AG04450 (cell line): ENCODE measurements at regions not wholly inside any gene's neighbourhood (a gene's known extent, or its start where the extent isn't known, plus 50 kb on each side); places are given as distances from the start of the nearest gene placed in this dataset.
A peak's percentile ranks its signal among the peaks of the same experiment; 100 is the strongest.

Experiments used
- CTCF ChIA-PET: fragments of 300-600, 350-600 bp; formaldehyde crosslinking; extraction: SDS; loops from one replicate; lab custom pipeline; 2022; ENCODE audit warnings: antibody characterized with exemption, inconsistent platforms; lab: Charles Lee
- POLR2A ChIA-PET: fragments of 350-600 bp; formaldehyde crosslinking; extraction: SDS; loops from one replicate; lab custom pipeline; 2021; ENCODE audit warnings: antibody characterized with exemption, inconsistent platforms; lab: Yijun Ruan, JAX
- DNase-seq: peaks from one replicate; pipeline ENCODE4 v3.0.0-alpha.2; 2011; ENCODE audit warnings: low read depth, low spot score
- H3K27ac ChIP-seq: one replicate; pipeline ENCODE4 v1.5.1; 2012; ENCODE audit warnings: low read depth, low read length, control low read depth
- H3K27me3 ChIP-seq: one replicate; pipeline ENCODE4 v1.6.0; 2012; ENCODE audit warnings: low read length; ENCODE audit not compliant: control insufficient read depth, insufficient read depth
- H3K4me3 ChIP-seq: 2 replicates; pipeline ENCODE4 v1.5.1; 2011; ENCODE audit warnings: mild to moderate bottlenecking, low read depth, low read length, control low read depth
- H3K9me3 ChIP-seq: 2 replicates; pipeline ENCODE4 v1.5.1; 2012; ENCODE audit warnings: low read length; ENCODE audit not compliant: control insufficient read depth, insufficient read depth
- CTCF ChIP-seq: IDR thresholded peaks from 2 replicates; pipeline ENCODE4 v1.5.1; 2011; ENCODE audit warnings: low read depth, low read length, control low read depth, inconsistent platforms

GRCh38 chr15:38028869-38029268 lies 94.4 kb downstream of the TMCO5A start:
- no peak overlapping the region for H3K4me3 ChIP-seq
- H3K27ac ChIP-seq, result no peak overlapping the region
- H3K27me3 ChIP-seq, result no peaks in the 10 kb centered on the region
- ChIA-PET CTCF (no interaction called here), POLR2A (no interaction called here)
- no peaks in the 10 kb centered on the region for H3K9me3 ChIP-seq
- no peak for DNase-seq
- TF ChIP-seq CTCF, result peak; percentile 39

GRCh38 chr15:38029736-38030135 lies 95.3 kb downstream of the TMCO5A start:
- Histone ChIP-seq H3K4me3 (no peak overlapping the region), H3K27me3 (no peaks in the 10 kb centered on the region), H3K9me3 (no peaks in the 10 kb centered on the region), H3K27ac (no peak overlapping the region)
- peak; percentile 45 for DNase-seq
- POLR2A ChIA-PET, result interaction anchor here (0.5 kb wide), 1 partner anchor 222 kb away, joined by 5 read pairs; no protein-coding TSS in a partner anchor
- TF ChIP-seq CTCF, result no peak
- CTCF ChIA-PET, result no interaction called here

- no peak for DNase-seq
- no peak for TF ChIP-seq CTCF
- Histone ChIP-seq H3K9me3 (no peaks in the 10 kb centered on the region), H3K27me3 (no peaks in the 10 kb centered on the region), H3K27ac (no peak overlapping the region), H3K4me3 (no peak overlapping the region)
- POLR2A ChIA-PET, result no interaction called here
- CTCF ChIA-PET, result no interaction called here
These were observed 96.2 kb downstream of the TMCO5A start for GRCh38 chr15:38030609-38031008.

- H3K27ac ChIP-seq, result no peak overlapping the region
- ChIA-PET POLR2A (no interaction called here), CTCF (no interaction called here)
These were observed 101.3 kb downstream of the TMCO5A start for GRCh38 chr15:38035701-38036100.

GRCh38 chr15:38036790-38037338 lies 102.4 kb downstream of the TMCO5A start:
- CTCF ChIA-PET, result no interaction called here
- DNase-seq, result no peak
- POLR2A ChIA-PET, result no interaction called here
- Histone ChIP-seq H3K9me3 (no peaks in the 10 kb centered on the region), H3K4me3 (no peak overlapping the region), H3K27ac (no peak overlapping the region), H3K27me3 (no peaks in the 10 kb centered on the region)
- no peak for TF ChIP-seq CTCF

More at GRCh38 chr15:38035701-38036100, 101.3 kb downstream of the TMCO5A start:
- TF ChIP-seq CTCF, result no peak
- H3K4me3 ChIP-seq, result no peak overlapping the region
- DNase-seq, result no peak
- H3K27me3 ChIP-seq, result no peaks in the 10 kb centered on the region
- H3K9me3 ChIP-seq, result no peaks in the 10 kb centered on the region
